Inflammatory macrophage treated with lipopolysaccharide for 4 hours (primary cell): ENCODE measurements at regions not wholly inside any gene's neighbourhood (a gene's known extent, or its start where the extent isn't known, plus 50 kb on each side); places are given as distances from the start of the nearest gene placed in this dataset.
"Not testable (repeated sequence)": the region's sequence is repeated elsewhere in the genome, so short reads cannot be mapped to it uniquely, and the experiment has no call there.

Experiments
- DNase-seq: peaks from one replicate; pipeline ENCODE4 v3.0.0-alpha.2; 2020

DNA sequence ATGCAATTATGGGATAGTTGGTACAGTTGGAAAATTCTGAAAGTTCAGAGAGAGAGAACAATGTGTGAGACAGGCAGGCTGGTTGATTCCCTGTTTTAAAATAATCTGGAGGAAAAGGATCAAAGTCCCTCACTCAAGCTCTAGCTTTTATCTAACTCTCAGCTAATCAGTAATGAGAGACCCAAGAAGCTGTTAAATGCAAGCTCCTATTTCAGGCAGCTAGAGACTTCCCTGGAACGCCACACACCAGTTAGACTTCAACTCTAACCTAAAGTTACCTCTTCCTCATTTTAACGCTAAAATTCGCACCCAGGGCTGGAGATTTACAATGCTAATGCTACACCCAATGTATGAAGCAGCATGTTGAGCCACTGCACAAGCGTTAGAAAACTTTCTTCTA lies 243.1 kb downstream of the EN1 start:
- no peak for DNase-seq

DNA sequence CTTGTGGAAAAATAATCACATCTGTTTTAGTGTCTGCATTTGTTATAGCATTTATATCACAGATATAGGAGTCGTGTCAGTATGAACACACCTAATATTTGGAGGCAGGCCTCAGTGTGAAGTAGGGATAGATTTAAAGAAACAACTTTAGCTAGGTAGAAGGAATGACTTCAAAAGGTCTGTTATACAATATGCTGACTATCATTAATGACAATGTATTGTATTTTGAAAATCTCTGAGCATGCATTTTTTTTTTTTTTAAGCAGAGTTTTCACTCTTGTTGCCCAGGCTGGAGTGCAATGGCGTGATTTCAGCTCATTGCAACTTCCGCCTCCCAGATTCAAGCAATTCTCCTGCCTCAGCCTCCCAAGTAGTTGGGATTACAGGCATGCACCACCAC lies 248.3 kb downstream of the EN1 start:
- no peak for DNase-seq

- no peak for DNase-seq
Observed at GRCh38 chr2:118596620-118597019, 250.8 kb downstream of the EN1 start.

- no peak for DNase-seq
Observed at GRCh38 chr2:118593257-118593656, 254.2 kb downstream of the EN1 start.

DNA sequence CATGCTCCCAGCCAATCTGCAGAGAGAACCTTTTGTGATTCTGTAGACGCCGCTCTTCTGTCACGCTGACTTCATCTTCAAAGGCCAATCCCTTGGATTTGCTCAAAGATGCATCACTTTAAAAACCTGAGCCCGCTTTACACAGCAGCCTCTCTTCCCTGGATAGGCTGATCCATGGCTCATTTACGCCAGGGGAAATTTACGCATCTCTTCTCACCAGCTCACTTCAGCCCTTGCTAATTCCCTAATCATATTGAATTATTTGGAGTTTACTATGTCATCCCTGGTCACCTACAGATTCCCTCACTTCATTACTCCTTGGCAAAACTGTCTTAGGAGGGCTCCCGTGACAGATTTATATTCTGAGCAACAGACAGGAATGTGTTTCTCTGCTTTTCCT lies 256.2 kb downstream of the EN1 start:
- no peak for DNase-seq

- no peak for DNase-seq
Observed at GRCh38 chr2:118589721-118590120, 257.7 kb downstream of the EN1 start.

- DNase-seq = no peak
Observed at GRCh38 chr2:118588850-118589249, 258.6 kb downstream of the EN1 start.

DNA sequence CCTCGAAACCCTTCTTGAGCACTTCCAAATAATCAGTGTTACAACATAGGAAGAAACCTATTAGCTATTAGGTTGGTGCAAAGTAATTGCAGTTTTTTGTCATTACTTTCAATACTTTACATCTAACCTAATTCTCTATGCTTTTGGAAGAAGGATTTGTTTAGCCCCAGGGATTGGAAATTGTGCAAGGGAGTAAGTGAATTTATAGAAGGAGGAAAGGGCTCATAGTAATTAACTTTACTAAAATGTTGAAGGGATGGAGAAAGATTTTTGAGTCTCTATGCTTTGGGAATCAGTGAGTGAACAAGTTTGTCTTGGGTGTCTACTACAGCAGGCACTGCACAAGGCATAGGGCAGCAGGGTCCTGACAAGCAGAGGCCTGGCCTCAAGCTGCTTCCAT lies 261.1 kb downstream of the EN1 start:
- no peak for DNase-seq

DNA sequence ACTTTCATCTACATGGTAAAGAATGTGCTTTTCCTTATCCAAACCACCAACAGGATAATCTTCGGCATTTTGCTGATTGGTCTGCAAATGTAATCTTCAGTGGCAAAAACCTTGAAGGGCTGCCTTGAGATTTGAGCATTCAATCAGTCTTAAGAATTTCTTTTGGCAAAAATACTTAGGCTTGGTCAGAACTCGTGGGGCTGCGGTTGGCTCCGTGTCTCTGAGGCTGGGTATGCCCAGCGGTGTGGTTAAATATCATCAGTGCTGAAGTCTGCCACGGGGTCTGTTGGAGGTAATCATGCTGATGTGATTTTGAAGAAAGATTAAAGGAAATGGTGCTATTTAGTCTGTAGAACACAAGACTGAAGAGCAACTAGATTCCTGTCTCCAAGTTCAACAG lies 262.6 kb downstream of the EN1 start:
- DNase-seq = no peak

DNA sequence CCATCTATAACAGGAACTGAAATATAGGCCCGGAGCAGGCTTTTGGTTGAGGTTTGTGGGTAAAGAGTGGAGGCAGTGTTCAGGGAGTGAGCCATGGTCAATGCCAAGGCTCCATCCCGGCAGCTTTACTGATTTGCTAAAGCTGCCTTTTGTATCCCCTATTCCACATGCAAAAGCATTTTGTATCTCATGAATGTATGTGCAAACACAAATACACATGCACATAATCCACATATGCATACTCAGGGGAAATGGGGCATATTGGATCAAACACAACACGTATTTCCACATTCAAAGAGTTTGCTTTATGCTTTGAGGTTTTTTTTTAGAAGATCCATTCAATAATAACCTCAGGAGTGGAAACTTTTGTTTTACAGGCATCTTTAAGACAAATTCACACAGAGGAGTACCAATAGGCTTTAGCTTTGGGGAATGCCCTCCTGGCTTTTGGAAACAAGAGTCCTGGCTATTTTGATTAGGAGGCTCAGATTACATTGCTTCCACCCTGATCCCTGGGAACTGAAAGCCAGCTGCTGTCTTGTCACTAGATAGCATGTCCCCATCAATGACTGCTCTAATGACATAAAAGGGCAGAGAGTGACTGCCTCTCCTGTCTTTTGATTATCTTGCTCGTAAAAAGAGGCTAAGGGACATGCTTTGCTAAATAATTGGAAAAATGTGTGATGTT lies 263.2 kb downstream of the EN1 start:
- DNase-seq = no peak

- no peak for DNase-seq
Observed at GRCh38 chr2:118582058-118582457, 265.4 kb downstream of the EN1 start.

- no peak for DNase-seq
Observed at GRCh38 chr2:118580651-118581050, 266.8 kb downstream of the EN1 start.

- no peak for DNase-seq
Observed at GRCh38 chr2:118580107-118580506, 267.3 kb downstream of the EN1 start.

DNA sequence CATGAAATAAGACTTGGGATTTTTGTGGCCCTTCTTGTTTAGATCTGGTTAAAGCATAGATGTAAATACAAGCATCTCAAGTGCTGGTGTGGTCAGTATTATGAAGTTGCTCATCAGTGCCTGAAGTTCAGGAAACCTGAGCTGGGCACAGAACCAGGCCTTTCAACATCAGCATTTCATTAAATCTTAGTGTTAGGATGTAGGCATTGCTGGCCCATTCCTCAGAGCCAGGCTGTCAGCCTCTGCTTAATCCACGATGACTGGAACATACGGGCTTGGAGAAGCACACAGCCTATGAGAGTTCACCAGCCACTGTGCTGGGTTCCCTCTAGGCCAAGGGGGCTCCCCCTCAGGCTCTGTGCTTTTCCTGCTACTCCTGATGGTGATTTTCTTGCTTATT lies 270.2 kb downstream of the EN1 start:
- no peak for DNase-seq

DNA sequence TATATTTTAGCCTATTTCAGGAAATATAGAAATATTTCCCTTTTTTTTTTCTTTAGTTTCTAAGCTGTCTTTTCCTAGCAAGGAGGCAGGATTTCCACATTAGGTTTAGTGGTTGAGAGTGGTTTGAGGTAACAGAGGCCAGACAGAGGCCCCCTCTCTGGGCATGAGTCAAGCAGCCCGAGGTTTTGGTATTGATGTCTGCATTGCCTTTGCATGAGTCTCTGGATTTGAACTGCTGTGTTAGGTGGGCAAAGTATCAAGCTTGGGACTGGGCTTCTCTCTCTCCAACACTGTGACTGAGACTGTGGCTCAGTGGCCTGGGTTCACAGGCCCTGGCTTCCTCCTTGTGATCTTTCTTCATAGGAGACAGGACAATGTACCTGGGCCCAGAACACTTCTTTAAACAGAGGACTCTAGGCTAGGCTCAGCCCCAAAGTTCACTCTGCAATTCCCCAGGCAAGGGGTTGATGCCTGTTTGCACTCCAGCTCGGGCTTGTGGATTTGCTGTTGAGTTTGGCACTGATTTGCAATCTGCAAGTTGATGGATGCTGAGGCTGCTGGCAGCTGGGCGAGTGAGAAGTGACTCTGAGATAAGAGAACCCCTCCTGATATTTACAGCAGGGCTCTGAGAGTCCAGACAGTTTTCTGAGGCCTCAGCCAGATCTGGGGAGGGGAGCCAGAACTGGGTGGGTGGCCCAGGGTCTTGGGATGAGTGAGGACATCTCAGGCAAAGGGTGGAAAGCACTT lies 271.2 kb downstream of the EN1 start:
- no peak for DNase-seq

- not testable (repeated sequence) for DNase-seq
Observed at GRCh38 chr2:118572380-118572779, 275.1 kb downstream of the EN1 start.

GRCh38 chr2:118569876-118570535 lies 277.4 kb downstream of the EN1 start:
- DNase-seq = no peak

GRCh38 chr2:118568700-118569099 lies 278.7 kb downstream of the EN1 start:
- no peak for DNase-seq

GRCh38 chr2:118565786-118566540 lies 281.5 kb downstream of the EN1 start:
- no peak for DNase-seq

GRCh38 chr2:118565301-118565700 lies 282.1 kb downstream of the EN1 start:
- DNase-seq = no peak

DNA sequence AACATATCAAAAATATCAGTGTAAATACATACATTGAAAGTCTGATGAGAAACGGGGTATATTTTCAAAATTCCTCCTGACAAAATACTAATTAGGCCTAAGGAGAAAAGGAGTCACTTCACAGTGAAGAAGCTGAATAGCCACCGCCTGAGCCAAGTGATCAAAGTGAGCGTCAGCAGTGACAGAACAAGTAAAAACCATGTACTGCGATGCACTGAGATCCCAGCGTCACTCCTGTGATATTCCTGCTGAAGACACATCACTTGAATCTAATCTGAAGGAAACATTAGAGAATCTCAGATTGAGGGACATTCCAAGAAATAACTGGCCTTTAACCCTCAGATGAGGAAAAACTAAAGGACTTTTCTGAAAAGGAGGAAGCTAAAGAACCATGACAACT lies 285.3 kb downstream of the EN1 start:
- no peak for DNase-seq

DNA sequence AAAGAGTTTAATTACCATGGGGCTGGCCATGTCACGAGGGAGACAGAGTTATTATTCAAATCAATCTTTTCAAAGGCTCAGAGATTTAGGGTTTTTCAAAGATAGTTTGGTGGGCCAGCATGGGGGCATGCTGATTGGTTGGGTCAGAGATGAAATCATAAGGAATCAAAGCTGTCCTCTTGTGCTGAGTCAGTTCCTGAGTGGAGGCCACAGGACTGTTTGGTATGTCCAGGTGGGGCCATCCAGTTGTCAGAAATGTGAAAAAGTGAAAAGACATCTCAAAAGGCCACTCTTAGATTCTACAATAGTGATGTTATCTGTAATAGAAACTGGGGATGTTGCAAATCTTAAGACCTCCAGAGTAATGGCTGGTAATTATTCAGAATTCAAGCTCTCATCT lies 288.6 kb downstream of the EN1 start:
- no peak for DNase-seq

DNA sequence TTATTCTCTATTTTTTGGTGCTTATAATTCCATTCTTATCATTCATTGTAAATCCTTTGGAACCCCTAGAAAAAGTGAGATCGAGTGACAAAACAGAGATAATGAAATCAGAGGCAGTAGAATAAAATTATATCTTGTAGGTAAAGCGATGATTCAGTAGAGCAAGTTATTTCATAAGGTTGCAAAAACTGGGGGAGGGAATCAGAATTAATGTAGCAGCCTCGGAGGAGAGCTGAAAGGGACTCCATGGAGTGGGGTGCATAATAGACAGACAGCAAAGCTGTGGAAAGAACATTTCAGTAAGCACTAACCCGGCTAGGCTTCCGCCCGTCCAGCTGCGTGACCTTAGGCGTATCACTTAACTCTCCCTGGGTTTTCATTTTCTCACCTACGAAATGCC lies 289.7 kb downstream of the EN1 start:
- no peak for DNase-seq

DNA sequence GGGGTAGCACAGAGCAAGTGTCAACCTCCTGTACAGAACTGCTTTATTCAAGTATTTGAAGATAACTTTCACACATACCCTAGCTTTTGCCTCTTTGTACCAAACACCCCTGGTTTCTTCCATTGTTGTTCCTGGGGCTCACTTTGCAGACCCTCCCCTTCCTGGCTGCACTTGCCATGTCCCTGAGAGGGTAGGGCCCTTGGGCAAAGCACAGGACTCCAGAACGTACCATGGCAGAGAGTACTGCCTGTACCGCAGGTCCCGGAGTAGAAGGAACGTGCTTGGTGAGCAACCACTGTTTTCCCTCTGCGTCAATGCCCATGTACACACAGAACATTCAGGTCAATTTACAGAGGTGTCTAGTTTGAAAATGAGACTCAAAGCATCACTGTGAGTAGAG lies 290.4 kb downstream of the EN1 start:
- no peak for DNase-seq
